ENCODE measurements at regions not wholly inside any gene's neighbourhood (a gene's known extent, or its start where the extent isn't known, plus 50 kb on each side); places are given as distances from the start of the nearest gene placed in this dataset.

GRCh38 chr2:142721015-142721414 lies 156.4 kb upstream of the KYNU start:
- TF ChIP-seq SIN3A (IDR thresholded peaks at IDR 0.05; ENCODE audit: borderline replicate concordance, insufficient read depth, low read length) (no peak), POLR2AphosphoS5 (IDR thresholded peaks at IDR 0.05; ENCODE audit: low read depth, low read length) (no peak)
- TF ChIP-seq, protein P1, sequence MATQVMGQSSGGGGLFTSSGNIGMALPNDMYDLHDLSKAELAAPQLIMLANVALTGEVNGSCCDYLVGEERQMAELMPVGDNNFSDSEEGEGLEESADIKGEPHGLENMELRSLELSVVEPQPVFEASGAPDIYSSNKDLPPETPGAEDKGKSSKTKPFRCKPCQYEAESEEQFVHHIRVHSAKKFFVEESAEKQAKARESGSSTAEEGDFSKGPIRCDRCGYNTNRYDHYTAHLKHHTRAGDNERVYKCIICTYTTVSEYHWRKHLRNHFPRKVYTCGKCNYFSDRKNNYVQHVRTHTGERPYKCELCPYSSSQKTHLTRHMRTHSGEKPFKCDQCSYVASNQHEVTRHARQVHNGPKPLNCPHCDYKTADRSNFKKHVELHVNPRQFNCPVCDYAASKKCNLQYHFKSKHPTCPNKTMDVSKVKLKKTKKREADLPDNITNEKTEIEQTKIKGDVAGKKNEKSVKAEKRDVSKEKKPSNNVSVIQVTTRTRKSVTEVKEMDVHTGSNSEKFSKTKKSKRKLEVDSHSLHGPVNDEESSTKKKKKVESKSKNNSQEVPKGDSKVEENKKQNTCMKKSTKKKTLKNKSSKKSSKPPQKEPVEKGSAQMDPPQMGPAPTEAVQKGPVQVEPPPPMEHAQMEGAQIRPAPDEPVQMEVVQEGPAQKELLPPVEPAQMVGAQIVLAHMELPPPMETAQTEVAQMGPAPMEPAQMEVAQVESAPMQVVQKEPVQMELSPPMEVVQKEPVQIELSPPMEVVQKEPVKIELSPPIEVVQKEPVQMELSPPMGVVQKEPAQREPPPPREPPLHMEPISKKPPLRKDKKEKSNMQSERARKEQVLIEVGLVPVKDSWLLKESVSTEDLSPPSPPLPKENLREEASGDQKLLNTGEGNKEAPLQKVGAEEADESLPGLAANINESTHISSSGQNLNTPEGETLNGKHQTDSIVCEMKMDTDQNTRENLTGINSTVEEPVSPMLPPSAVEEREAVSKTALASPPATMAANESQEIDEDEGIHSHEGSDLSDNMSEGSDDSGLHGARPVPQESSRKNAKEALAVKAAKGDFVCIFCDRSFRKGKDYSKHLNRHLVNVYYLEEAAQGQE (IDR thresholded peaks at IDR 0.05; ENCODE audit: insufficient read depth in 1 of 2, low read depth in 2 of 2, low read length in 2 of 2): no peak
